H1 (cell line): ENCODE measurements at regions not wholly inside any gene's neighbourhood (a gene's known extent, or its start where the extent isn't known, plus 50 kb on each side); places are given as distances from the start of the nearest gene placed in this dataset.

ENCODE experiments used
- CTCF ChIA-PET: fragments of 300-600 bp; sonication (Branson Sonifier 250); formaldehyde crosslinking; loops from one replicate; lab custom pipeline; 2021; ENCODE audit not compliant: partially characterized antibody; lab: Charles Lee
- POLR2A ChIA-PET: fragments of 300-600 bp; sonication (Branson Sonifier 250); formaldehyde crosslinking; loops from one replicate; lab custom pipeline; 2021; ENCODE audit warnings: inconsistent platforms; ENCODE audit not compliant: partially characterized antibody; lab: Charles Lee
- DNase-seq, 2 experiments: peaks; one replicate each; pipeline versions ENCODE4 v3.0.0 to v3.0.0-alpha.2; 2010 to 2022; ENCODE audit warnings: low spot score in 2 of 2, low read depth in 1 of 2, mixed read lengths in 1 of 2
- FAIRE-seq: peaks from 2 replicates; lab custom pipeline; 2011; peaks lifted over from hg19 to GRCh38; lab: Jason Lieb, UNC
- H2AFZ ChIP-seq: 2 replicates; pipeline ENCODE4 v1.8.1; 2012; ENCODE audit warnings: low read length, inconsistent platforms
- H2AK5ac ChIP-seq: 2 replicates; pipeline ENCODE4 v1.6.1; 2013; ENCODE audit warnings: low read depth, low read length
- H2BK120ac ChIP-seq: replicated peaks from 2 replicates; pipeline ENCODE3; 2013; ENCODE audit warnings: low read depth, low read length, inconsistent platforms
- H2BK12ac ChIP-seq: 2 replicates; pipeline ENCODE4 v1.6.1; 2013; ENCODE audit warnings: low read depth, low read length
- H2BK15ac ChIP-seq: 2 replicates; pipeline ENCODE4 v1.6.1; 2013; ENCODE audit warnings: low read length
- H2BK20ac ChIP-seq: 2 replicates; pipeline ENCODE4 v1.6.1; 2013; ENCODE audit warnings: low read length
- H2BK5ac ChIP-seq: 2 replicates; pipeline ENCODE4 v1.6.1; 2013; ENCODE audit warnings: low read depth, low read length
- H3K14ac ChIP-seq: 2 replicates; pipeline ENCODE4 v1.6.1; 2013; ENCODE audit warnings: inconsistent platforms; ENCODE audit not compliant: insufficient read length
- H3K18ac ChIP-seq: 2 replicates; pipeline ENCODE4 v1.6.1; 2013; ENCODE audit warnings: low read length; ENCODE audit errors: extremely low read depth
- H3K23ac ChIP-seq: 2 replicates; pipeline ENCODE4 v1.6.1; 2013; ENCODE audit warnings: inconsistent platforms; ENCODE audit not compliant: insufficient read length
- H3K23me2 ChIP-seq: 2 replicates; pipeline ENCODE4 v1.6.1; 2013; ENCODE audit warnings: low read depth, low read length
- H3K27ac ChIP-seq: 2 replicates; pipeline ENCODE4 v1.6.1; 2011; ENCODE audit warnings: low read depth, low read length, inconsistent platforms
- H3K27me3 ChIP-seq, 4 experiments: replicated peaks in 1 of 4; 1 replicate in 1 of 4; 2 replicates in 3 of 4; pipeline versions ENCODE4 v1.6.1 to v1.8.1; 2011 to 2013; ENCODE audit warnings: low read length in 3 of 4, mild to moderate bottlenecking in 3 of 4, inconsistent platforms in 2 of 4, mixed read lengths in 2 of 4, moderate library complexity in 1 of 4; ENCODE audit not compliant: control insufficient read depth in 3 of 4, insufficient read depth in 3 of 4; ENCODE audit errors: extremely low read depth in 1 of 4
- H3K36me3 ChIP-seq, 4 experiments: 2 replicates each; pipeline versions ENCODE4 v1.6.1 to v1.8.1; 2011 to 2013; ENCODE audit warnings: mild to moderate bottlenecking in 4 of 4, low read length in 3 of 4, moderate library complexity in 2 of 4, control low read depth in 1 of 4, inconsistent platforms in 1 of 4; ENCODE audit not compliant: insufficient read depth in 4 of 4, control insufficient read depth in 2 of 4
- H3K4ac ChIP-seq: replicated peaks from 2 replicates; pipeline ENCODE3; 2013; ENCODE audit warnings: low read length, low read depth, mixed read lengths, inconsistent platforms; ENCODE audit not compliant: insufficient read length
- H3K4me1 ChIP-seq, 4 experiments: replicated peaks in 1 of 4; 1 replicate in 1 of 4; 2 replicates in 3 of 4; pipeline versions ENCODE4 v1.6.1 to v1.8.1; 2011 to 2013; ENCODE audit warnings: low read length in 3 of 4, inconsistent platforms in 2 of 4, mixed read lengths in 1 of 4; ENCODE audit not compliant: insufficient read depth in 4 of 4, control insufficient read depth in 3 of 4
- H3K4me2 ChIP-seq, 2 experiments: 2 replicates each; pipeline versions ENCODE4 v1.6.1 to v1.8.1; 2011 to 2013; ENCODE audit warnings: low read depth in 2 of 2, low read length in 2 of 2, control low read depth in 1 of 2, inconsistent platforms in 1 of 2, mild to moderate bottlenecking in 1 of 2; ENCODE audit not compliant: insufficient read depth in 1 of 2
- H3K4me3 ChIP-seq, 4 experiments: fragments of 200-600, 300-600 bp in 1 of 4; sonication (generic), shearing (Covaris generic), sonication (Bioruptor Twin) in 1 of 4; 2 replicates each; pipeline versions ENCODE4 v1.5.1 to v1.8.1; 2011 to 2016; ENCODE audit warnings: low read length in 4 of 4, low read depth in 3 of 4, control low read depth in 2 of 4, inconsistent platforms in 2 of 4, mild to moderate bottlenecking in 2 of 4, mixed read lengths in 1 of 4, moderate library complexity in 1 of 4; ENCODE audit not compliant: insufficient read depth in 2 of 4; ENCODE audit errors: extremely low read depth in 1 of 4
- H3K56ac ChIP-seq: replicated peaks from 2 replicates; pipeline ENCODE3; 2013; ENCODE audit warnings: low read depth, mild to moderate bottlenecking, mixed read lengths, low read length, inconsistent platforms; ENCODE audit not compliant: insufficient read length
- H3K79me1 ChIP-seq: 2 replicates; pipeline ENCODE4 v1.6.1; 2013; ENCODE audit warnings: low read depth, low read length, control low read depth
- H3K79me2 ChIP-seq, 2 experiments: 2 replicates each; pipeline versions ENCODE4 v1.6.1 to v1.8.1; 2012 to 2013; ENCODE audit warnings: low read length in 2 of 2, mild to moderate bottlenecking in 2 of 2, inconsistent platforms in 1 of 2; ENCODE audit not compliant: insufficient read depth in 2 of 2, control insufficient read depth in 1 of 2
- H3K9ac ChIP-seq, 4 experiments: replicated peaks in 1 of 4; 1 replicate in 1 of 4; 2 replicates in 3 of 4; pipeline versions ENCODE4 v1.6.1 to v1.8.1; 2011 to 2013; ENCODE audit warnings: low read depth in 3 of 4, low read length in 3 of 4, control low read depth in 2 of 4, mild to moderate bottlenecking in 2 of 4, moderate library complexity in 2 of 4, inconsistent platforms in 1 of 4; ENCODE audit errors: extremely low read depth in 1 of 4
- H3K9me3 ChIP-seq, 2 experiments: 2 replicates each; pipeline versions ENCODE4 v1.6.1 to v1.8.1; 2012 to 2013; ENCODE audit warnings: mild to moderate bottlenecking in 2 of 2, moderate library complexity in 2 of 2, control low read depth in 1 of 2, inconsistent platforms in 1 of 2, low read depth in 1 of 2, low read length in 1 of 2, mixed read lengths in 1 of 2; ENCODE audit not compliant: insufficient read depth in 2 of 2
- H4K20me1 ChIP-seq, 2 experiments: replicated peaks in 1 of 2; 2 replicates each; pipeline versions ENCODE3 to v1.8.1; 2011 to 2013; ENCODE audit warnings: inconsistent platforms in 2 of 2, low read length in 2 of 2, mild to moderate bottlenecking in 1 of 2; ENCODE audit not compliant: insufficient read depth in 2 of 2, control insufficient read depth in 1 of 2
- H4K5ac ChIP-seq: 2 replicates; pipeline ENCODE4 v1.6.1; 2013; ENCODE audit warnings: low read length, low read depth, mixed read lengths, inconsistent platforms; ENCODE audit not compliant: insufficient read length
- H4K8ac ChIP-seq: 2 replicates; pipeline ENCODE4 v1.8.0; 2013; ENCODE audit warnings: mild to moderate bottlenecking, moderate library complexity, low read length, inconsistent platforms; ENCODE audit not compliant: insufficient read depth; ENCODE audit errors: extremely low read depth
- H4K91ac ChIP-seq: replicated peaks from 2 replicates; pipeline ENCODE3; 2013; ENCODE audit warnings: low read length, mixed read lengths, inconsistent platforms; ENCODE audit not compliant: insufficient read length
- CBX8 ChIP-seq: fragments of 300-800, 300-1000 bp; sonication (generic); IDR thresholded peaks from 2 replicates; pipeline ENCODE4 v1.7.1; 2016; ENCODE audit warnings: low read depth, low read length, borderline replicate concordance
- KDM1A ChIP-seq: fragments of 200-600, 300-600 bp; sonication (generic); IDR thresholded peaks from 2 replicates; pipeline ENCODE4 v1.7.1; 2016; ENCODE audit warnings: mild to moderate bottlenecking, low read length, borderline replicate concordance
- KDM5A ChIP-seq: fragments of 200-600 bp; IDR thresholded peaks from 2 replicates; pipeline ENCODE4 v1.7.1; 2012; ENCODE audit warnings: mild to moderate bottlenecking, low read length, inconsistent platforms, mixed read lengths
- MAFK ChIP-seq: IDR thresholded peaks from 2 replicates; pipeline ENCODE4 v1.6.1; 2012; ENCODE audit warnings: low read depth, mild to moderate bottlenecking, improper control_type of control experiment, low read length
- MAX ChIP-seq: IDR thresholded peaks from 2 replicates; pipeline ENCODE4 v1.6.1; 2012; ENCODE audit warnings: inconsistent platforms
- NRF1 ChIP-seq: IDR thresholded peaks from 2 replicates; pipeline ENCODE4 v1.6.1; 2011; ENCODE audit warnings: mild to moderate bottlenecking, low read depth, low read length, improper control_type of control experiment
- TBP ChIP-seq: IDR thresholded peaks from 2 replicates; pipeline ENCODE4 v1.6.1; 2011; ENCODE audit warnings: low read depth, low read length, improper control_type of control experiment
- TCF12 ChIP-seq: IDR thresholded peaks from 2 replicates; pipeline ENCODE4 v1.6.1; 2011; ENCODE audit warnings: low read depth, mild to moderate bottlenecking, low read length
- WGBS, 2 experiments: shearing (Covaris generic) in 1 of 2; methylation state at CpG; one replicate each; pipeline versions ENCODE4 v1.1.6 to v1.1.7; 2013 to 2015; ENCODE audit warnings: low lambda C conversion rate in 2 of 2, mixed read lengths in 2 of 2, inconsistent platforms in 1 of 2, low coverage in 1 of 2, missing lambda C conversion rate in 1 of 2; ENCODE audit not compliant: insufficient replicate concordance in 2 of 2, insufficient coverage in 1 of 2, insufficient read length in 1 of 2; ENCODE audit errors: extremely low coverage in 1 of 2, missing lambda C conversion rate in 1 of 2; 5-methylcytosine and 5-hydroxymethylcytosine counted together

- Histone ChIP-seq H4K8ac (no peak overlapping the region), H3K4me2 (no peak overlapping the region), H2BK5ac (no peak overlapping the region), H3K79me2 (no peaks in the 10 kb centered on the region), H3K27me3 (no peaks in the 10 kb centered on the region), H4K5ac (no peak overlapping the region), H3K23me2 (no peaks in the 10 kb centered on the region), H3K56ac (no peak overlapping the region), H3K14ac (no peak overlapping the region), H2AK5ac (no peak overlapping the region), H3K4ac (no peak overlapping the region), H3K23ac (no peak overlapping the region), H2BK20ac (no peak overlapping the region), H4K91ac (no peak overlapping the region), H3K79me1 (no peaks in the 10 kb centered on the region), H3K9ac (no peak overlapping the region), H3K27ac (no peak overlapping the region), H2BK12ac (no peak overlapping the region), H3K4me3 (no peak overlapping the region), H3K18ac (no peak overlapping the region), H3K4me1 (peaks cover 0 to 20% (median 0%) of the 10 kb centered on the region in 4 experiments; a peak in 3 of 7 replicates), H4K20me1 (no peaks in the 10 kb centered on the region), H3K9me3 (no peaks in the 10 kb centered on the region), H2BK120ac (no peak overlapping the region), H3K36me3 (no peaks in the 10 kb centered on the region), H2AFZ (no peak overlapping the region), H2BK15ac (no peak overlapping the region)
- no peak for FAIRE-seq
- 72% methylated on average over 4 of the region's 4 CpGs; no CpG with 5 or more reads in 1 of the 2 experiments for WGBS, 2 experiments
- CTCF ChIA-PET = interaction anchor here (0.7 to 1.4 kb wide), 2 partner anchors 9 to 28 kb away, joined by 3 read pairs; no protein-coding TSS in a partner anchor
- no peak for DNase-seq
- POLR2A ChIA-PET = interaction anchor here (1.1 kb wide), 1 partner anchor 14 kb away, joined by 3 read pairs; no protein-coding TSS in a partner anchor
- TF ChIP-seq NRF1 = no peak
- no peak for TF ChIP-seq KDM1A
- no peak for TF ChIP-seq MAFK
- TF ChIP-seq TBP = no peak
- no peak for TF ChIP-seq MAX
- TF ChIP-seq CBX8 = no peak
- TF ChIP-seq TCF12 = no peak
- no peak for TF ChIP-seq KDM5A
These were observed 68.9 kb upstream of the KCNQ5 start for GRCh38 chr6:72552938-72553337.
